ENCODE measurements at regions not wholly inside any gene's neighbourhood (a gene's known extent, or its start where the extent isn't known, plus 50 kb on each side); places are given as distances from the start of the nearest gene placed in this dataset.

- TF ChIP-seq IRF5 (IDR thresholded peaks at IDR 0.05; ENCODE audit: borderline replicate concordance) (no peak), MAX (IDR thresholded peaks at IDR 0.05; ENCODE audit: low read depth, low read length) (no peak), PAX8 (IDR thresholded peaks at IDR 0.05) (no peak), NFXL1 (IDR thresholded peaks at IDR 0.05; ENCODE audit: borderline replicate concordance) (no peak), CHD2 (IDR thresholded peaks at IDR 0.05; ENCODE audit: borderline replicate concordance, low read depth, low read length) (no peak)
These were observed 315.0 kb upstream of the PIK3R1 start (continued) for GRCh38 chr5:67900514-67900913.

- no peak for TF ChIP-seq MXI1 (IDR thresholded peaks at IDR 0.05; ENCODE audit: low read depth, low read length)
- no peak for TF ChIP-seq KAT2A (conservative IDR thresholded peaks at IDR 0.05; ENCODE audit: control insufficient read depth, low read depth, low read length)
- TF ChIP-seq ASH2L (IDR thresholded peaks at IDR 0.05; ENCODE audit: borderline replicate concordance, low read depth): no peak
- TF ChIP-seq ZZZ3 (IDR thresholded peaks at IDR 0.05; ENCODE audit: control insufficient read depth, insufficient read length, low read depth): no peak
- no peak for TF ChIP-seq ZNF217 (IDR thresholded peaks at IDR 0.05)
- TF ChIP-seq NFYB (IDR thresholded peaks at IDR 0.05; ENCODE audit: insufficient read depth, low read depth, low read length): no peak
- no peak for TF ChIP-seq PRDM15 (CRISPR knock-in tag; IDR thresholded peaks at IDR 0.05)
- no peak for TF ChIP-seq TCF12 (IDR thresholded peaks at IDR 0.05; ENCODE audit: low read depth, low read length)
- TF ChIP-seq RUNX3 (IDR thresholded peaks at IDR 0.05; ENCODE audit: low read length): no peak
- no peak for TF ChIP-seq SUZ12 (IDR thresholded peaks at IDR 0.05; ENCODE audit: unreplicated experiment)
These were observed 317.6 kb upstream of the PIK3R1 start for GRCh38 chr5:67897980-67898379.

More at GRCh38 chr5:67897980-67898379, 317.6 kb upstream of the PIK3R1 start:
- Histone ChIP-seq H2AFZ (ENCODE audit: control insufficient read depth, low read depth, low read length) (no peak overlapping the region), H3K4me3 (no peak overlapping the region), H3K27ac (ENCODE audit: control insufficient read depth, insufficient read depth) (no peak overlapping the region), H3K9ac (ENCODE audit: control insufficient read depth, insufficient read depth, low read length) (no peak overlapping the region), H3K4me1 (ENCODE audit: control insufficient read depth, insufficient read depth, low read length) (no peaks in the 10 kb centered on the region), H3K4me2 (ENCODE audit: control insufficient read depth, insufficient read depth) (no peak overlapping the region), H3K27me3 (replicated peaks in 1 of 2; ENCODE audit: control insufficient read depth in 2 of 2, insufficient read depth in 2 of 2, low read length in 1 of 2) (no peaks in the 10 kb centered on the region), H3K79me2 (ENCODE audit: control insufficient read depth, insufficient read depth, low read length) (no peaks in the 10 kb centered on the region), H3K9me3 (replicated peaks; ENCODE audit: control insufficient read depth, insufficient read depth, low read length) (no peaks in the 10 kb centered on the region; the same call in 2 of the 3 replicates), H3K36me3 (ENCODE audit: control insufficient read depth in 2 of 2, insufficient read depth in 2 of 2, low read length in 1 of 2) (no peaks in the 10 kb centered on the region), H4K20me1 (ENCODE audit: control insufficient read depth, insufficient read depth) (no peaks in the 10 kb centered on the region)
- FAIRE-seq (no peak), DNase-seq (ENCODE audit: low read depth, low spot score) (no peak), ATAC-seq (no peak)
- SMC1A ChIA-PET (ENCODE audit: uncharacterized antibody, unreplicated experiment): no interaction called here
- CTCF ChIA-PET: no interaction called here
- WGBS (ENCODE audit: insufficient coverage, insufficient replicate concordance, low lambda C conversion rate, missing lambda C conversion rate): 30% methylated on average over 3 of the region's 3 CpGs
- intact Hi-C loops (cut with micrococcal nuclease; ENCODE audit: unreplicated experiment): no loop called here
- RAD21 ChIA-PET (ENCODE audit: unreplicated experiment): no interaction called here
- in situ Hi-C loops (cut with MboI): no loop called here
- BruUV-seq (replicated peaks): no TSS peak
- POLR2A ChIA-PET: no interaction called here
